HG02759 (cell line): ENCODE measurements at regions not wholly inside any gene's neighbourhood (a gene's known extent, or its start where the extent isn't known, plus 50 kb on each side); places are given as distances from the start of the nearest gene placed in this dataset.
"Not testable (repeated sequence)": the region's sequence is repeated elsewhere in the genome, so short reads cannot be mapped to it uniquely, and the experiment has no call there.

Experiments used
- ATAC-seq: cut with Tn5 transposase; IDR thresholded peaks from one replicate; pipeline ENCODE4 v1.9.1; 2021; ENCODE audit warnings: mild to moderate bottlenecking, moderate library complexity; ENCODE audit not compliant: unreplicated experiment

DNA sequence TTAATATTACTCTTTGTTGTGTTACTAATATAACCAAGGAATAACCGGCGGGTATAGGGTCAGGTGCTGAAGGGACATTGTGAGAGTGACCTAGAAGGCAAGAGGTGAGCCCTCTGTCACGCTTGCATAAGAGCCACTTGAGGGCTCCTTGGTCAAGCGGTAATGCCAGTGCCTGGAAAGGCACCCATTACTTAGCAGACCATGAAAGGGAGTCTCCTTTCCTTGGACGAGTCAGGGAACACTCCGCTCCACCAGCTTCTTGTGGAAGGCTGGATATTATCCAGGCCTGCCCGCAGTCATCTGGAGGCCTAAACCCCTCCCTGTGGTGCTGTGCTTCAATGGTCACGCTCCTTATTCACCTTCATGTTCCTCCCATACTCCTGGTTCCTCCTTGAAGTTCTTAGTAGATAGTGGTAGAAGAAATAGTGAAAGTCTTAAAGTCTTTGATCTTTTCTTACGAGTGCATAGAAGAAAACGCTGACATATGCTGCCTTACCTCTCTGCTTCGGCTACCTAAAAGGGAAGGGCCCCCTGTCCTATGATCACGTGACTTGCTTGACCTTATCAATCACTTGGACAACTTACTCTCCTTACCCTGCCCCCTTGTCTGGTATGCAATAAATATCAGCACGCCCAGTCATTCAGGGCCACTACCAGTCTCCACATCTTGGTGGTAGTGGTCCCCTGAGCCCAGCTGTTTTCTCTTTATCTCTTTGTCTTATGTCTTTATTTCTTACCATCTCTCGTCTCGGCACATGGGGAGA is 59.6 kb upstream of the DMRTB1 start:
- ATAC-seq, result not testable (repeated sequence)

DNA sequence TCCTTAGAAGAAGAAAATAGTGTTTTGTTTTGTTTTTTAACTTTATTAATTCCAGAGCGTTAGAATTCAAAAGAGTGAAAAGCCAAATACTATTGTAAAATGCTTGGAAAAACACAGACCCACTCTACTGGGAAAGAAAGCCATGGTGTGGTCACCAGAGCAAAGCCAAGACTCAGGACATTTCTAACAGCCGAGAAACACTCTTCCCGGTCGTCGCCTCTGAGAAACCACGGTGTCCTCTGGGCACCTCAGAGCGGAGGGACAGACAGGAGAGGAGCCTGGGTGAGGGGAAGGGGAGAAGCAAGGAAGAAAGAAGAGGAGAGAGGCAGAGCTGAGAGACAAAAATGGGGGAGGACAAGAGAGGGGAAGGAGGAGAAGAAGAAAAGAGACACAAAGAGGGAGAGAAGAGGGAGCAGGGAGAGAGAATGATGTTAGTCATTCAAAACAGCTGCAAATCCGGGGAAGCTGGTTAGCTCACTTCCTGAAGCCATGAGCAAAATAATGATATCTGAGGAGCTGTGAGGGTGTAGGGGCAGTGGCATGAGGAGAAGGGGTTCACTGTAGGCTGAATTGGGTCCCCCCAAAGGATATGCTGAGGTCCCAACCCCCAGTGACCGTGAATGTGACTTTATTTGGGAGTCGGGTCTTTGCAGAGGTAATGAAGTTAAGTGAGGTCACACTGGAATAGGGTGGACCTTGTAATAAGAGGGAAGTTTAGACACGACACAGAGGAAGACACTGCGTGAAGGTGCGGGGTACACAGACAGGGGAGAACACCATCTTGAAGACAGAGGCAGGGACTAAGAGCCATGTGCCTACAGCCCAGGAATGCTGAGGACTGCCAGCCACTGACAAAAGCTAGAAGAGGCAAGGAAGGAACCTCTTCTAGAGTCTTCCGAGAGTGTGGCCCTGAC is 58.2 kb upstream of the DMRTB1 start:
- ATAC-seq, result no peak

DNA sequence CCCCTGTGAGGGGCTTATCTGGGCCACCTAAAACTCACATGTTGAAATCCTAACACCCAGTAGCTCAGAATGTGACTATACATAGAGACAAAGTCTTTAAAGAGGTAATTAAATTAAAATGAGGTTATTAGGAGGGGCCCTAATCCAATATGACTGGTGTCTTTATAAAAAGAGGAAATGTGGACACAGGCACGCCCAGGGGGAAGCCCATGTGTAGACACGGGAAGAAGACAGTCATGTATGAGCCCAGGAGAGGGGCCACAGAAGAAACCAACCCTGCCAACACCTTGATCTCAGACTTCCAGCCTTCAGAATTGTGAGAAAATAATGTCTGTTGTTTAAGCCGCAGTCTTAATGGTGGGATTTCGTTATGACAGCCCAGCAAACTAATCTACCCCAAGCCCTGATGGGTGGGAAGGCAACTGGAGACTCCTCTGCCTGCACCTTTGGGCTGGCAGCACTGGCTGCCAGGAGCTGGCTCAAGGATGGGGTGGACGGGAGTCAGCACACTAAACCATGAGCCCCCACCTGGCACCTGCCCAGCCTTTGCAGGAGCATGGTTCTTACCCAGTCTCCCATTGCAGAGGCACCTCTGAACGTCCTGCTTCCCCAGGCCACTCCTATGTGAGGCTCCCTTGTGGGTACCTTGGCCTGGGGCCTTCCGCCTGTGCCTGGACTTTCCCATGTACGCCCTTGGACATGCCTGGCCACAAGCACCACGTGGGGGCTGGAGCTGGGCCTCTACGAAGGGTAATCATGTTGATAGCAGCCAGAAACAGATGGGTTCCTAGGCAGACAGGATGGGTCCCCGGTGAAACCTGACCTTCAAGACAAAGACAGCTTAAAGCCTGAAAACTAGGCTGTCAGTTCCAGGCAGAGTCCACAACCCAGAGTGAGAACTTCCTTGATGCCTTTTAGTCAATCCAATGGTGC is 57.1 kb upstream of the DMRTB1 start:
- ATAC-seq, result no peak

DNA sequence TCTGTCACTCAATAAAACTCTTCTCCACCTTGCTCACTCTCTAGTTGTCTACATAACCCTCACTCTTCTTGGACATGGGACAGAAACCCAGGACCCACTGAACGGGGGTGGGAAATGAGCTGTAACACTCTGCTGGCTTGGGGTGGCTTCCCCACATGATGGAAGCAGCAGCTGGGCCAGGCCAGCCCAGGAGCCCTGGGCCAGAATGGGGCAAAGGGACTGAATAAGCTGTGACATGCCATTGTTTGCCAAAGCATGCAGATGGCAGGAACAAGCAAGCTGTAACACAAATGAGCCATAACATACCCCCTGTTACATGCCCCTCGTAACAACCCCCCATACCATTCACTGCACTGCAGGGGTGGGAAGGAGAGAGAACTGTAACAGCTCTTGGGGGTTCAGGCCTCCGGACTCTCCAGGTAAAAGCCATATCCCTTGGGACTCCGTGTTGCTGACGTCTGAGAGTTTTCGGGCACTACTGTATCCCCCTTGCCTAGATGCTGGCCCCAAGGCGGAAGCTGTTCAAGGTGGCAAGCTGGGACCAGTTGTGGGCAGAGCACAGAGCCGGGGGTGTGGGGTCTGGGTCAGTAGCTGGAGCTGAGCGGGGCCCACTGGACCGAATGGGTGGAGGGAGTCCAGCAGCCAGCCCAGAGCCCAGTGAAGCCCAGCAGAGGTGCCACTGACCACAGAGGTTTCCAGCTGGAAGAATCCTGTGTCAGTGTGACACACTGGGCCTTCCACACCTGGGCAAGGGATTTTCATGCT is 56.1 kb upstream of the DMRTB1 start:
- ATAC-seq, result no peak

DNA sequence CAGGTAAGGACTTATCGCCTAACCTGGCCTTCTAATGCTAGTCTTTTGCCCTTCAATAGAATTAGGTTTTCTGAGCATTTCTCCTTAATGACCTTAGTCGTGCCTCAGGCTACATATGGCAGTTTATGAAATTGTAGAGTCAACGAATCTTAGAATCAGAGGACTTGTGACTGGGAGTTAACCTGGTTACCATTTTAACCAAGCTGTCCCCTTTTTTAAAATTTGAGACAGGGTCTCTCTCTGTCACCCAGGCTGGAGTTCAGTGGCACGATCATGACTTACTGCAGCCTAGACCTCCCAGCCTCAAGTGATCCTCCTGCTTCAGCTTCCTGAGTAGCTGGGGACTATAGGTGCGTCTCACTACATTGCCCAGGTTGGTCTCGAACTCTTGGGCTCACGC is 53.5 kb upstream of the DMRTB1 start:
- ATAC-seq, result no peak

DNA sequence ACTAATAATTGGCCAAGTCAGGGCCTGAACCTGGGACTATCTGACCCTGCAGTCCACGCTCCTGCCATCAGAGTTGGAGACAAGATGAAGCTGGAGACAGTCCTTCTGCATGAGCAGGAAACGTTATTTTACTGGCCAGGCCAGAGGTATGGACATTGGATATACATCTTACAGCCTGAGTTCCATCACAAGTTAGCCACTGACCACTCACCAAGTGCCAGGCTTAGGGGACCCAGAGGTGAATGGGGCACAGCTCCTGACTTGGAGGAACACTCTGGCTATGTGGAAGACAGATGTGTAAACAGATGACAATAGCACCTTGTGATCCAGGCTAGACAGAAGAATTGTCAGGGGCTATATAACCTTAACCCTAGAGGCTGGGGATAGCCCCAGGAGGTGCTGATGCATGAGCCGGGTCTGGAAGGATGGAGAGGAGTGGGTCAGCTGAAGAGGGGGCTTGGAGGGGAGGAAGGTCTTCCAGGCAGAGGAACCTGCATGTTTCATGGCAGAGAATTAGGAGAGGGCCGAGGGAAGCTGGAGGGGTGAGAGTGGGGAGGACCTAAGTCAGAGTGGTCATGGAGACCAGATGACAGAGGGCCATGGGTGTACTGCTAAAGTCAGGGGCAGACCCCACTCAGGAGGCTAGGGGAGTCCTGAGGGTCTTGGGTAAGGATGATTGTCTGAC is 52.5 kb upstream of the DMRTB1 start:
- no peak for ATAC-seq

DNA sequence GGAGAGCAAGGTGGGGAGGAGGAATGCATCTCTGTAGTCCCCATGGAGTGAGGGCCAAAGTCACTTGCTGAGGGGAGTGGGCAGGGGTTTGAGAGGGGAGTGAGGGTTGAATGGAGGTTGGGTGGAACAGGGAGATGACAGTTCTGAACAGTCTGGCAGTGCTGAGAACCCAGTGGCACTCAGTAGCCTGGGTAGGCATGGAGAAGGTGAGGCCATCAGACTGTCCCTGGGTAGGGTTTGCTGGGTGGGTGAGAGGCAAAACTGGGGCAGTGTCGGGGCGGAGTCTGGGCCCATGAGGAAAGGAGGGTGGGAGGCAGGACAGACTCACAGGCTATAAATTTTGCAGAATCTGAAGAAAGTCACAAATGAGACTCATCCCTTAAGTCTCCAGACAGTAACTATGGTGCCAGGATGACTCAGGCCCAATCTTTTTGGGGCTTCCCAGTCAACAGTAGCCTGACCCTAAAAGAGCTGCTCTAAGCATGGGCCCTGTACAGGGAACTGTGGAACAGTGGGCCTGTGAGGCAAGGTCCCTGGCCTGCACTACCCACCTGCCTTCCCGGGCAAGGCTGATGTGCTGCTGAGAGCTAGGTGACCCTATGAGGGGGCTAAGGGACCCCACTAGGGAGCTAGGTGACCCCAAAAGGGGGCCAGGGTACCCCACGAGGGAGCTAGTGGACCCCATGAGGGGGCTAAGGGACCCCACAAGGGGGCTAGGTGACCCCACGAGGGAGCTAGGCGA is 51.0 kb upstream of the DMRTB1 start:
- ATAC-seq, result no peak

DNA sequence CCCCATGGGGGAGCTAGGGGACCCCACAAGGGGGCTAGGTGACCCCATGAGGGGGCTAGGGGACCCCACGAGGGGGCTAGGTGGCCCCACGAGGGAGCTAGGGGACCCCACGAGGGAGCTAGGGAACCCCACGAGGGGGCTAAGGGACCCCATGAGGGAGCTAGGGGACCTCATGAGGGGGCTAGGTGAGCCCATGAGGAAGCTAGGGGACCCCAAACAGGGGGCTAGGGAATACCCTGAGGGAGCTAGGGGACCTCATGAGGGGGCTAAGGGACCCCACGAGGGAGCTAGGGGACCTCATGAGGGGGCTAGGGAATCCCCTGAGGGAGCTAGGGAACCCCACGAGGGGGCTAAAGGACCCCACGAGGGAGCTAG is 50.5 kb upstream of the DMRTB1 start:
- ATAC-seq, result no peak

DNA sequence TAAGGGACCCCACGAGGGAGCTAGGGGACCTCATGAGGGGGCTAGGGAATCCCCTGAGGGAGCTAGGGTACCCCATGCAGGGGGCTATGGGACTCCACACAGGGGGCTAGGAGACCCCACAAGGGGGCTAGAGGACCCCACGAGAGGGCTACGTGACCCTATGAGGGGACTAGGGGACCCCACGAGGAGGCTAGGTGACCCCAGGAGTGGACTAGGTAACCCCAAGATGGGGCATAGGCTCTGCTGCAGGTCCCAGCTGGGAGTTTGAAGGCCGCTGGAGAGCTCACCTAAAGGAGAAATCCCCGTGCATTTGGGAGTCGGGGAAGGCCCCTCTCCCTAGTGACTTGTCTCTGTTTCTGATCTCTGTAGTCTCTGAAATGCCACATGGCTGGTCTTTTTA is 50.0 kb upstream of the DMRTB1 start:
- no peak for ATAC-seq
